ENCODE measurements at regions not wholly inside any gene's neighbourhood (a gene's known extent, or its start where the extent isn't known, plus 50 kb on each side); places are given as distances from the start of the nearest gene placed in this dataset.

- TF ChIP-seq CTCF (IDR thresholded peaks at IDR 0.05; ENCODE audit: unreplicated experiment) = no peak
- Mint-ChIP-seq H3K27me3 (peaks cover 4% of the 10 kb centered on the region), H3K9me3 (ENCODE audit: low read depth) (no peaks in the 10 kb centered on the region), H3K4me3 (ENCODE audit: low read depth) (no peak overlapping the region), H3K4me1 (ENCODE audit: low read depth) (peaks cover 2% of the 10 kb centered on the region), H3K36me3 (ENCODE audit: insufficient read depth) (no peaks in the 10 kb centered on the region), H3K27ac (no peak overlapping the region)
- no peak for DNase-seq (ENCODE audit: low spot score, unreplicated experiment)
These were observed 50.8 kb upstream of the MAX start for GRCh38 chr14:65153101-65153500.

- no peak for DNase-seq (ENCODE audit: low spot score, unreplicated experiment)
- Mint-ChIP-seq H3K4me3 (ENCODE audit: low read depth) (no peak overlapping the region), H3K4me1 (ENCODE audit: low read depth) (no peaks in the 10 kb centered on the region), H3K9me3 (ENCODE audit: low read depth) (no peaks in the 10 kb centered on the region), H3K36me3 (ENCODE audit: insufficient read depth) (no peaks in the 10 kb centered on the region), H3K27me3 (no peaks in the 10 kb centered on the region), H3K27ac (no peak overlapping the region)
- TF ChIP-seq CTCF (IDR thresholded peaks at IDR 0.05; ENCODE audit: unreplicated experiment) = no peak
These were observed 54.5 kb upstream of the MAX start for GRCh38 chr14:65156568-65157366.

GRCh38 chr14:65159281-65160062 is 57.2 kb upstream of the MAX start:
- no peaks in the 10 kb centered on the region for H3K4me1 Mint-ChIP-seq (ENCODE audit: low read depth)
- no peak overlapping the region for H3K4me3 Mint-ChIP-seq (ENCODE audit: low read depth)
- H3K36me3 Mint-ChIP-seq (ENCODE audit: insufficient read depth) = no peaks in the 10 kb centered on the region
- H3K27me3 Mint-ChIP-seq = no peaks in the 10 kb centered on the region
- TF ChIP-seq CTCF (IDR thresholded peaks at IDR 0.05; ENCODE audit: unreplicated experiment) = no peak
- no peaks in the 10 kb centered on the region for H3K9me3 Mint-ChIP-seq (ENCODE audit: low read depth)
- no peak overlapping the region for H3K27ac Mint-ChIP-seq
- DNase-seq (ENCODE audit: low spot score, unreplicated experiment) = no peak

- Mint-ChIP-seq H3K9me3 (ENCODE audit: low read depth) (no peaks in the 10 kb centered on the region), H3K27ac (no peak overlapping the region), H3K4me1 (ENCODE audit: low read depth) (no peaks in the 10 kb centered on the region), H3K36me3 (ENCODE audit: insufficient read depth) (no peaks in the 10 kb centered on the region), H3K27me3 (no peaks in the 10 kb centered on the region), H3K4me3 (ENCODE audit: low read depth) (no peak overlapping the region)
- TF ChIP-seq CTCF (IDR thresholded peaks at IDR 0.05; ENCODE audit: unreplicated experiment) = no peak
- no peak for DNase-seq (ENCODE audit: low spot score, unreplicated experiment)
These were observed 57.8 kb upstream of the MAX start for GRCh38 chr14:65160091-65160490.

- no peak overlapping the region for H3K4me3 Mint-ChIP-seq (ENCODE audit: low read depth)
- no peaks in the 10 kb centered on the region for H3K9me3 Mint-ChIP-seq (ENCODE audit: low read depth)
- H3K4me1 Mint-ChIP-seq (ENCODE audit: low read depth) = no peaks in the 10 kb centered on the region
- peaks cover 5% of the 10 kb centered on the region for H3K27me3 Mint-ChIP-seq
- TF ChIP-seq CTCF (IDR thresholded peaks at IDR 0.05; ENCODE audit: unreplicated experiment) = no peak
- no peak overlapping the region for H3K27ac Mint-ChIP-seq
- no peaks in the 10 kb centered on the region for H3K36me3 Mint-ChIP-seq (ENCODE audit: insufficient read depth)
- no peak for DNase-seq (ENCODE audit: low spot score, unreplicated experiment)
These were observed 59.7 kb upstream of the MAX start for GRCh38 chr14:65162031-65162430.

All from progenitor cell of endocrine pancreas (in vitro differentiated cells).